ENCODE measurements at regions not wholly inside any gene's neighbourhood (a gene's known extent, or its start where the extent isn't known, plus 50 kb on each side); places are given as distances from the start of the nearest gene placed in this dataset.

- TF ChIP-seq ZBTB8A (IDR thresholded peaks at IDR 0.05; ENCODE audit: partially characterized antibody): no peak
- TF ChIP-seq ZNF134 (CRISPR knock-in tag; conservative IDR thresholded peaks at IDR 0.05): no peak
- TF ChIP-seq ZNF79 (CRISPR knock-in tag; IDR thresholded peaks at IDR 0.05; ENCODE audit: low read depth): no peak
- TF ChIP-seq U2AF2 (optimal IDR thresholded peaks at IDR 0.05; ENCODE audit: low read depth, low read length): no peak
- TF ChIP-seq ELK1 (CRISPR knock-in tag; IDR thresholded peaks at IDR 0.05): no peak
- TF ChIP-seq THRB (CRISPR knock-in tag; conservative IDR thresholded peaks at IDR 0.05): no peak
- no peak for TF ChIP-seq ZNF232 (CRISPR knock-in tag; IDR thresholded peaks at IDR 0.05)
- TF ChIP-seq ZBTB17 (CRISPR knock-in tag; IDR thresholded peaks at IDR 0.05): no peak
- TF ChIP-seq HLTF (IDR thresholded peaks at IDR 0.05): no peak
- TF ChIP-seq ZNF551 (CRISPR knock-in tag; IDR thresholded peaks at IDR 0.05): no peak
- TF ChIP-seq ZBTB49 (CRISPR knock-in tag; IDR thresholded peaks at IDR 0.05; ENCODE audit: borderline replicate concordance): no peak
- no peak for TF ChIP-seq GTF3C2 (IDR thresholded peaks at IDR 0.05; ENCODE audit: borderline replicate concordance, extremely low read depth, insufficient read length)
- no peak for TF ChIP-seq AFF4 (CRISPR knock-in tag; IDR thresholded peaks at IDR 0.05)
- TF ChIP-seq GATA2 (CRISPR knock-in tag; IDR thresholded peaks at IDR 0.05): peak; percentile 64; the same call in 1 of the 2 replicates
- TF ChIP-seq DEAF1 (CRISPR knock-in tag; IDR thresholded peaks at IDR 0.05): no peak
These were observed 597.9 kb downstream of the IGSF11 start (continued) for GRCh38 chr3:118436697-118437262.

All from K562 (cell line).